CD1c-positive myeloid dendritic cell (primary cell): ENCODE measurements at regions not wholly inside any gene's neighbourhood (a gene's known extent, or its start where the extent isn't known, plus 50 kb on each side); places are given as distances from the start of the nearest gene placed in this dataset.

Experiments used
- DNase-seq: peaks from one replicate; pipeline ENCODE4 v3.0.0-alpha.2; 2016; ENCODE audit errors: extremely low spot score

DNA sequence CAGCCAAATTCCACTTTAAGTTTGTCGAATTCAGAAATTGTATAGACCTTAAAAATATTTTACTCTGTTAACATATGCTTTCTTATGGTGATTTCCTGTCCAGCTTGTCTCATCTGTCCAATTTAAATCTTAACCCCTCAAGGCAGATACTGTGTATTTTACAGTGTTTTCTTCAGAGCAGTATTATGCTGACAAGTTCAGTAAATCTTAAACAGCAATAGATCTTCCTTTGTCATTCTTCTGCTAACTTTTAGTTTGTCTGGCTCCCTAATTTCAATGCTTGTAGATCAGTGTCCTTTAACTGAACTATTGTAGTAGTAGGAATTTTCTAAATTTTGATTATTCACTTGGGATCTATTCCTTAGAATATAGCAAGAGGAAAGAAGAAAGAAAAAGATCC, 52.8 kb upstream of the MEIS1 start:
- no peak for DNase-seq

DNA sequence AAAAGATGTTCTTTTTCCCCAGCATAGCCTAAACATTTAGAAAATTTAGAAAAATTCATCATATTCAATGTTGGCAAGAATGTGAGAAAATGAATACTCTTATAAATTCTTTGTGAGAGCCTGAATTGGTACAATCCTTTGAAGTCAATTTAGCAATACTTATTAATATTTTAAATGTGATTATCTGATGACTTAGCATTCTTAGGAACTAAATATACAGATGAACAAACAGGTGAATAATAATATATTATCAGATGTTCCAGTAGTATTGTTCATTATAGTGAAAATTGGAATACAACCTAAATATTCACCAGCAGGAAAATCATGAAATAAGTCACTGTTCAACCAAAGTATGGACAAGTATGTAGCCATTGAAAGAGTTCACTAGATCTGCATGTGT, 55.5 kb upstream of the MEIS1 start:
- no peak for DNase-seq

DNA sequence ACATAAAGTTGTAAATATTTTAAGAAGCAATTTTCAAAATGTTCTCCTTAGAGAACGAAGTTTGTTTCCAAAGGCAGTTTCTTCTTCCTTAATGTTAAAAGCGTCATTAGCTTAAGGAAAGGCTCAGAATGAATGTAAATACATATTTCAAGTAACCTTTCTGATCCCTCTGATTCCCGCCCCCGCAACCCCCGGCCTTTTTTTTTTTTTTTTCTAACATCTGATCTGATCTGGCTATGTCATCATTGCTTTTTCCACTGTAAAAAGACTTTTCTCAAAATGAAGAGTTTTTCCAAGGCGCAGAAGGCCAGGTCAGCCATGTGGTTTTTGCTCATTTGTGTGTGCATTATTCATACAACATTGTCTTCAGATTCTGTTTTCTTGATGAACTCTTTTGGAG, 57.1 kb upstream of the MEIS1 start:
- DNase-seq = no peak

DNA sequence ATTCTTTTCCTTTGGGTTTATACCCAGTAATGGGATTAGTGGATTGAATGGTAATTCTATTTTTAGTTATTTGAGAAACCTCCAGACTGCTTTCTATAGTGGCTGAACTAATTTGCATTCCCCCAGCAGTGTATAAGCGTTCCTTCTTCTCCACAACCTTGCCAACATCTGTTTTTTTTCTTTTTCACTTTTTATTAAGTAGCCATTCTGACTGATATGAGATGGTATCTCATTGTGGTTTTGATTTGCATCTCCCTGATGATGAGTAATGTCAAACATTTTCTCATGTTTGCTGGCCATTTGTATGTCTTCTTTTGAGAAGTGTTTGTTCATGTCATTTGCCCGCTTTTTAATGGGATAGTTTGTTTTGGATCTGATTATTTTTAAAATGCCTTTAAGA, 64.1 kb upstream of the MEIS1 start:
- no peak for DNase-seq

- DNase-seq = no peak
These were observed 68.3 kb upstream of the MEIS1 start for GRCh38 chr2:66366619-66367018.

- no peak for DNase-seq
These were observed 70.2 kb upstream of the MEIS1 start for GRCh38 chr2:66364495-66365333.

DNA sequence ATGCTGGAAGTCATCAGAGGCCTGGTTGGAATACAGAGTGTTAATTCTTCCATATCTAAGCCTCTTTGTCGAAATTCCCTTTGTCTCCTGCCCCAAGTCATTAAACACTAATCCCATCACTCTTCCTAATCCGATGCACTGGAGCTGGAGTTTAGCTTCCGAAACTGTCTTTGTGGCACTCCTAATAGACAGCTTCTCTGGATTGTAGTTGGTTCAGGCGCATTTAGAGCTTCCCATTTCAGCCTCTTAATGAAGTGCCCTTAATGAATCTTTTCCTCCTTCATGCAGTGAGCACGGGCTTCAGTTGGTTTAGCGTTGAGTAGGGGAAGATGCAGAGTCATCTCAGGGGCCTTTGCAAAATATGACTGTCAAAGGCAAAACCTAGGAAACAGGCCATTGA, 72.2 kb upstream of the MEIS1 start:
- DNase-seq = no peak

GRCh38 chr2:66346231-66346664, 88.7 kb upstream of the MEIS1 start:
- no peak for DNase-seq

- no peak for DNase-seq
These were observed 90.8 kb upstream of the MEIS1 start for GRCh38 chr2:66344087-66344663.

DNA sequence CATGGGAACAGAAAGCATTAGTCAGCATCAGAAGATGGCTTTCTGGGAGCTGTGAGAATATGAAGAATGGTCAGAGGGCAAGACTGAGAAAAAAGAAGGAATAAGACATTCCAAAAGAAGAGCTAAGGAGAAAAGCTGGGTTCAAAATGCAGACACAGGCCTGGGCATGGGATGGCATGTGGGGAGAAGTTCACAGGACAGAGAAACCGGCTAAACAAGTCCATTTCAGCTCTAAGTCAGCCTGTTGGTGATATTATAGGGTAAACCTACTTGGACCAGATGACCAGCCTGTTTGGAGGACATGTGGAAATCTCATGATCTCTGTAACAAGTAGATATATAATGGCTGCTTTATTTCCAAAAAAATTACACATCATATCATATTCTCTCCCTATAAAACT, 91.7 kb upstream of the MEIS1 start:
- DNase-seq = no peak

DNA sequence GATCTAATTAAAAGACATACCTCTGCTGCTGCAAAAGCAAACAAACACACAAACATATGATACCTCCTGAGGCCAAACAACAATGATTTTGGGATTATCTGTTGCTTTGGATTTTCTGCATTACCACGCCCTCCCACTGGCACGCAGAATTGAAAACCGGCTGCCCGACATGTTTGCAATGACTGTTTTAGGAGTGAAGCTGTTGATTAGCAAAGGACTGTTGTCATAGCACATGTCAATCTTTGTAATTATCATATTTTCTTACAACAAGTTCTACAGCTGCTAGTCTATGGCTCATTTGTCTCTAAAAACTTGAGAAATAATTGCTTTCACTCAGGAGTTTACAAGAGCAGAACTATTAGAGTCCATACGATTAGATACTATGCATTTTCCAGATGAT, 94.4 kb upstream of the MEIS1 start:
- DNase-seq = no peak

DNA sequence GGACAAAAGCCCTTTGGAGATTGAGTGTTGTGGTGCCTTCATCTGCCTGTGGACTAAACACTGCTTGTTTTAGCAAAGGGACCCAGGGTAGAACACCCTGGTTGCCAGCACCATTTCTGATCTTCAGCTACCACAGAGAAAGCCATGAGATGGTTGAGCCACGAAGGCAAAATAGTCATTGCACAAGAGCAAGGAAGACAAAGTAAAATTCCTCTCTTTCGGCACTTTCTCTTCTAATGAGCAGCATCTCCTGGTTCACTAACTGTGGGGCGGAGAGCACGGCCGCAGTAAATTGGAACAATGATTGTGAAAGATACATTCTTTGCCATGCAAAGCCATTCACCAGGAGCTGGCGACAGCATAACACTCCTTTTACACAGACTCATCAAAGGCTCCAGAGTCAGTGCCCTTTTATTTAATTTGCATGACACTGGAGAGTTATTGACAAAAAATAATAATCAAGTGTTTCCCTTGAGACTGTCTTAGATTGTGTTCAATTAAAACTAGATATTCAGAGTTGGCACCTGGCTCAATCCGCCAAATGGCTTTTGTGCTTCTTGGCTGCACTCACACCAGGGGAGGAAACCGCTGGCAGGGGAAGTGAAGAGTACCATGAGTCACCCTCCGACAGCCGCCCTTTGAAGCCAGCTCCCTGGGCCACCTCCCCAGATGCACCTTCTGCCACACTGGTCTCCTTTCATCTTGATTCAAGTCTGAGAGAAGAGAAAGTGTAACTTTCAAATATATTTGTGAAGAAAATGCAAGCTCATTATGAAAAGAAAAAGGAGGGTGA, 100.5 kb upstream of the MEIS1 start:
- DNase-seq = no peak

DNA sequence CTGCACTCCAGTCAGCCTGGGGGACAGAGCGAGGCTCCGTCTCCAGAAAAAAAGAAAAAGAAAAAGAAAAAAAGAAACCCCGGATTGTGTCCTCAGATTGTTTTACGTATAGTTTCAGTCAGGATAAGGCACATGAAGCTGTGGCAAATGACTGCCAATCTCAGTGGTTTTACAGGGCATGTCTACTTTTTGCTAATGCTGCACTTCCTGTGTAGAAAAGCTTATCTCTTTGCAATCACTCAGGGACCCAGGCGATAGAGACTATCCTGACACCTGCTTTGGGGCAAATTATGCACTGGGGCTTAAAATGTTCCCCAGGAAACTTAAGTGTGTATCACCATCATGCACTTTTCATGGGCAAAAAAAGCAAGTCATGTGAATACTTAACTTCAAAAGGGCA, 103.7 kb upstream of the MEIS1 start:
- DNase-seq = no peak

- no peak for DNase-seq
These were observed 105.8 kb upstream of the MEIS1 start for GRCh38 chr2:66329081-66329605.

- no peak for DNase-seq
These were observed 107.7 kb upstream of the MEIS1 start for GRCh38 chr2:66327066-66327740.

GRCh38 chr2:66324909-66325528, 109.9 kb upstream of the MEIS1 start:
- no peak for DNase-seq

DNA sequence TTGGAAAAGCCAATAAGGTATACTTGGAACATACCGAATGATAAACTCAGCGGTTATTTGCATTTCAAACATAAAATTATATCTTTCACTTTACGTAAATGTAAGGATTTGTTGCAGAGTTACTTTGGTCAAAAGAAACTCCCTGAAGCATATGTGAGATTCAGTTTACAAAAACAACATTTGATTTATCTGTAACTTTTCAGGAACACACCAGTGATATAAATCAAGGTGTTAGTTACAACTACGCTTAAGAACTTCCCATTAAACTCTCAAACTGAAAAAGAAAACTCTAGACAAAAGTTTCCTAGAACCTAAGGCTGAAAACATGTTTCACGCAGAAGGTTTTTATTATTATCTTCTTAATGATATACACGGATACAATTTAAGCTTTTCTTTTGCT, 110.6 kb upstream of the MEIS1 start:
- DNase-seq = no peak

DNA sequence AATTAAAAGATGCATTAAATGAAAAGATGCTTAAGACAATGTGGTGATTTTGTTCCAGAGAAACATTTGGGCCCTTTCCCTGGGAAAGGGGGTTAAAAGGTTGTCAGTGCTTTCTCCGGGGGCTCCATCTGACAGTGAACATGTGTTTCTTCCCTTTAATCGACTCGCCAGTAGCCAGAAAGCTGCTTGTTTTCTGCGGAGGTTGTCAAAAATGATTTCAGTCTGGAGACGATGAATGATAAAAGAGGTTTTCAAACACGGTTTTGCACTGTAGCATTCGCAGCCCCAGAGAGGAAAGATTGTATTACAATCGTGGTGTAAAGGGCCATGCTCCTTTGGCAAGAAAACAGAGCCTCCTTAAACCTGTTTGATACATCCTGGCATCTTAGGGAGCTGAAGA, 111.5 kb upstream of the MEIS1 start:
- no peak for DNase-seq

- no peak for DNase-seq
These were observed 112.2 kb upstream of the MEIS1 start for GRCh38 chr2:66322506-66323260.

DNA sequence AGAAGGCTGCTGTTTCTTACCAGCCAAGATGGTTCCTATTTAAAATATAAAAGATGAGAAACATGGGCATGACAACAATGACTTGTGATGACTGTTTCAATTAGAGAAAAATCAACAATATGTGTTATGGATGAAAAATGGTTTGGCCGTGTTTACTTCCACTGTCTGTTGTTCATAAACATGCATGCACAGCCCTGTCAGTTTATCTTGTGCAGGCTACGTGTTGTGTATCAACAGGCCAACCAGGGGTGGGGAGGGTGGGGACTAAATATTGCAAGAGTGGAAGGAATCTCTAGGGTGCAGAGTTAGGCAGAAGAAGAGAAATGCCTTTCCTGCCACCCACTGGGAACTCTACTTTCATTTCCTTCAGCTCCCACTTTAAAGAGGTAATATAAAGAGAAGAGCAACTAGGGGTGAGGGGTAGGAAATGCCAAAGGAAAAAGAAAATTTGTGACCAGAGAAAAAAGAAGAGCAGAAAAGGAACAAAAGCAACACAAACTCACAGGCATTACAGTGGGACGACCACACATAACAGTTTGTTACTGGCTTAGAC, 116.8 kb upstream of the MEIS1 start:
- no peak for DNase-seq
